ENCODE measurements at regions not wholly inside any gene's neighbourhood (a gene's known extent, or its start where the extent isn't known, plus 50 kb on each side); places are given as distances from the start of the nearest gene placed in this dataset.

DNA sequence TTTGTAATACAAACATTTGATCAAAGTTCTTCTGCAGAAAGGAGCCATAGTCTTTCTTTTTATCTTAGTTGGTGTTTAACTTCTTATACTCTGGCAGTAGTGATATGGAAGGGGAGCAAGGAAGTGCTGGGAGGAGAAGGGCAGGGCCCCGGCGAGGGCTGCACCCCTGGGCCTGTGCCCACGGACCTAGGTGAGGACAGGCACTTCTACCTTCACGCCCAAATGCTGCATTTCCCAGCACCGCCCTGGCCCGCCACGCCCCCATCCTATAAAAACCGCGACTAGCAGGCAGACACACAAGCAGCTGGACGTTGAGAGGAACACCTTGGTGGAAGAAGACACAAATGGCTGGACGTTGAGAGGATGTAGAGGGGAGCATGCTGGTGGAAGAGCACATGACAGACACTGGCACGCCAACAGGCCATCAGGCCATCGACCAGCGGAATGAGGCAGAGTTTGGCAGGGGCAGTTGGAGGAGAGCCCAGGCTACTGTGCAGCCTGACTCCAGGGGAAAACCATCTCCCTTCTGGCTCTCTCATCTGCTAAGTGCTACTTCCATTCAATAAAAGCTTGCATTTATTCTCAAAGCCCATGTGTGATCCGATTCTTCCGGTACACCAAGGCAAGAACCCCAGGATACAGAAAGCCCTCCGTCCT lies 81.5 kb upstream of the C9orf72 start:
- BruUV-seq (replicated peaks): no TSS peak
- DNase-seq (ENCODE audit: low read depth, low spot score) (no peak), FAIRE-seq (no peak)
- dilution Hi-C loops (cut with MboI; ENCODE audit: extremely low pct_ligation_motif_present, low sequenced_read_pairs): no loop called here
- Histone ChIP-seq H3K27me3 (ENCODE audit: control insufficient read depth in 2 of 2, insufficient read depth in 2 of 2, low read length in 2 of 2) (no peaks in the 10 kb centered on the region), H3K4me1 (ENCODE audit: control insufficient read depth, extremely low read depth, insufficient read depth, low read length) (no peaks in the 10 kb centered on the region), H3K9me3 (replicated peaks; ENCODE audit: control insufficient read depth, insufficient read depth, low read length) (no peaks in the 10 kb centered on the region), H2AFZ (ENCODE audit: low read depth, low read length) (no peak overlapping the region), H3K4me3 (replicated peaks in 1 of 3; ENCODE audit: insufficient read depth in 1 of 3, low read depth in 1 of 3, low read length in 3 of 3) (no peak overlapping the region), H3K36me3 (ENCODE audit: control insufficient read depth in 2 of 2, extremely low read depth in 1 of 2, insufficient read depth in 2 of 2, low read length in 2 of 2) (no peaks in the 10 kb centered on the region), H3K79me2 (ENCODE audit: control insufficient read depth, insufficient read depth, low read length) (no peaks in the 10 kb centered on the region), H3K9ac (replicated peaks; ENCODE audit: extremely low read depth, insufficient read depth, low read length) (no peak overlapping the region), H3K4me2 (ENCODE audit: insufficient read depth, low read length) (no peak overlapping the region), H4K20me1 (replicated peaks; ENCODE audit: control insufficient read depth, extremely low read depth, insufficient read depth, low read length) (no peaks in the 10 kb centered on the region), H3K9me1 (replicated peaks; ENCODE audit: control insufficient read depth, extremely low read depth, insufficient read depth, low read length) (no peaks in the 10 kb centered on the region), H3K27ac (ENCODE audit: insufficient read depth, low read depth, low read length) (no peak overlapping the region)
- TF ChIP-seq POLR2AphosphoS5 (IDR thresholded peaks at IDR 0.05; ENCODE audit: insufficient read depth, low read depth, low read length): no peak
- TF ChIP-seq EZH2 (IDR thresholded peaks at IDR 0.05; ENCODE audit: borderline replicate concordance, low read depth, low read length, severe bottlenecking): no peak
- no peak for TF ChIP-seq GATA2 (IDR thresholded peaks at IDR 0.05; ENCODE audit: insufficient read depth, insufficient read length, low read depth, low read length)
- TF ChIP-seq MYC (IDR thresholded peaks at IDR 0.05; ENCODE audit: low read depth, low read length): no peak
- TF ChIP-seq JUN (IDR thresholded peaks at IDR 0.05; ENCODE audit: borderline replicate concordance, insufficient read depth, insufficient read length, low read depth): no peak
- TF ChIP-seq, protein P1, sequence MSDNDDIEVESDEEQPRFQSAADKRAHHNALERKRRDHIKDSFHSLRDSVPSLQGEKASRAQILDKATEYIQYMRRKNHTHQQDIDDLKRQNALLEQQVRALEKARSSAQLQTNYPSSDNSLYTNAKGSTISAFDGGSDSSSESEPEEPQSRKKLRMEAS (IDR thresholded peaks at IDR 0.05; ENCODE audit: insufficient read depth, insufficient read length): no peak
- TF ChIP-seq POLR2A (IDR thresholded peaks at IDR 0.05; ENCODE audit: low read depth, low read length): no peak
- TF ChIP-seq FOS (IDR thresholded peaks at IDR 0.05; ENCODE audit: borderline replicate concordance, insufficient read depth, low read length): no peak
- intact Hi-C loops (cut with micrococcal nuclease): no loop called here
- CTCF ChIA-PET: no interaction called here
- POLR2A ChIA-PET: no interaction called here

DNA sequence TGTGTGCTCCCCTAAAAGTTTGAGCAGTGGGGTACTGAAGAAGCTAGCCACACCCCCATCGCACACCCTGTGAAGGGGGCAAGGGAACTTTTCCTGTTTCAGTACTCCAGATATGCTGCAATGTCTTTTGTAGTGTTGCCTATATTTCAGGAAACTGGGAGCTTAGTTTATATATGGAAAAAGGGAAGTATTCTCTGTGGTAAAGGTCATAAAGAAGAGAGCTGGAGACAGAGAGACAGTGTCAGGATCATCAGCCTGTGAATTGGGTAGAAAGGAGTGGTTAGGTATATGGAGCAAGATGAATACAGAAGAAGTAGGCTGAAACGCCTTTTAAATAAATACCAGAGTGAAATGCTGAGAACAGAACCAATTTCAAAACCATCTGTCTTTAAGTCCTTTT lies 82.2 kb upstream of the C9orf72 start:
- Histone ChIP-seq H3K9ac (replicated peaks; ENCODE audit: extremely low read depth, insufficient read depth, low read length) (no peak overlapping the region), H3K9me1 (replicated peaks; ENCODE audit: control insufficient read depth, extremely low read depth, insufficient read depth, low read length) (no peaks in the 10 kb centered on the region), H3K27ac (ENCODE audit: insufficient read depth, low read depth, low read length) (no peak overlapping the region), H4K20me1 (replicated peaks; ENCODE audit: control insufficient read depth, extremely low read depth, insufficient read depth, low read length) (no peaks in the 10 kb centered on the region), H3K4me3 (replicated peaks in 1 of 3; ENCODE audit: insufficient read depth in 1 of 3, low read depth in 1 of 3, low read length in 3 of 3) (no peak overlapping the region), H3K79me2 (ENCODE audit: control insufficient read depth, insufficient read depth, low read length) (no peaks in the 10 kb centered on the region), H3K4me2 (ENCODE audit: insufficient read depth, low read length) (no peak overlapping the region), H3K4me1 (ENCODE audit: control insufficient read depth, extremely low read depth, insufficient read depth, low read length) (no peaks in the 10 kb centered on the region), H3K27me3 (ENCODE audit: control insufficient read depth in 2 of 2, insufficient read depth in 2 of 2, low read length in 2 of 2) (no peaks in the 10 kb centered on the region), H3K36me3 (ENCODE audit: control insufficient read depth in 2 of 2, extremely low read depth in 1 of 2, insufficient read depth in 2 of 2, low read length in 2 of 2) (no peaks in the 10 kb centered on the region), H3K9me3 (replicated peaks; ENCODE audit: control insufficient read depth, insufficient read depth, low read length) (no peaks in the 10 kb centered on the region), H2AFZ (ENCODE audit: low read depth, low read length) (no peak overlapping the region)
- DNase-seq (ENCODE audit: low read depth, low spot score) (no peak), FAIRE-seq (no peak)
- TF ChIP-seq EZH2 (IDR thresholded peaks at IDR 0.05; ENCODE audit: borderline replicate concordance, low read depth, low read length, severe bottlenecking) (no peak), POLR2AphosphoS5 (IDR thresholded peaks at IDR 0.05; ENCODE audit: insufficient read depth, low read depth, low read length) (no peak), GATA2 (IDR thresholded peaks at IDR 0.05; ENCODE audit: insufficient read depth, insufficient read length, low read depth, low read length) (no peak), POLR2A (IDR thresholded peaks at IDR 0.05; ENCODE audit: low read depth, low read length) (no peak), FOS (IDR thresholded peaks at IDR 0.05; ENCODE audit: borderline replicate concordance, insufficient read depth, low read length) (no peak), MYC (IDR thresholded peaks at IDR 0.05; ENCODE audit: low read depth, low read length) (no peak), JUN (IDR thresholded peaks at IDR 0.05; ENCODE audit: borderline replicate concordance, insufficient read depth, insufficient read length, low read depth) (no peak)
- TF ChIP-seq, protein P1 (IDR thresholded peaks at IDR 0.05; ENCODE audit: insufficient read depth, insufficient read length): no peak
- TF ChIP-seq, protein P2, sequence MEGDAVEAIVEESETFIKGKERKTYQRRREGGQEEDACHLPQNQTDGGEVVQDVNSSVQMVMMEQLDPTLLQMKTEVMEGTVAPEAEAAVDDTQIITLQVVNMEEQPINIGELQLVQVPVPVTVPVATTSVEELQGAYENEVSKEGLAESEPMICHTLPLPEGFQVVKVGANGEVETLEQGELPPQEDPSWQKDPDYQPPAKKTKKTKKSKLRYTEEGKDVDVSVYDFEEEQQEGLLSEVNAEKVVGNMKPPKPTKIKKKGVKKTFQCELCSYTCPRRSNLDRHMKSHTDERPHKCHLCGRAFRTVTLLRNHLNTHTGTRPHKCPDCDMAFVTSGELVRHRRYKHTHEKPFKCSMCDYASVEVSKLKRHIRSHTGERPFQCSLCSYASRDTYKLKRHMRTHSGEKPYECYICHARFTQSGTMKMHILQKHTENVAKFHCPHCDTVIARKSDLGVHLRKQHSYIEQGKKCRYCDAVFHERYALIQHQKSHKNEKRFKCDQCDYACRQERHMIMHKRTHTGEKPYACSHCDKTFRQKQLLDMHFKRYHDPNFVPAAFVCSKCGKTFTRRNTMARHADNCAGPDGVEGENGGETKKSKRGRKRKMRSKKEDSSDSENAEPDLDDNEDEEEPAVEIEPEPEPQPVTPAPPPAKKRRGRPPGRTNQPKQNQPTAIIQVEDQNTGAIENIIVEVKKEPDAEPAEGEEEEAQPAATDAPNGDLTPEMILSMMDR (IDR thresholded peaks at IDR 0.05; ENCODE audit: extremely low read depth in 1 of 2, insufficient read depth in 1 of 2, low read depth in 1 of 2, low read length in 2 of 2): no peak
- intact Hi-C loops (cut with micrococcal nuclease): no loop called here
- BruUV-seq (replicated peaks): no TSS peak
- dilution Hi-C loops (cut with MboI; ENCODE audit: extremely low pct_ligation_motif_present, low sequenced_read_pairs): no loop called here
- ChIA-PET CTCF (no interaction called here), POLR2A (no interaction called here)
